ENCODE measurements at regions not wholly inside any gene's neighbourhood (a gene's known extent, or its start where the extent isn't known, plus 50 kb on each side); places are given as distances from the start of the nearest gene placed in this dataset.
A peak's percentile ranks its signal among the peaks of the same experiment; 100 is the strongest.
"Not testable (repeated sequence)": the region's sequence is repeated elsewhere in the genome, so short reads cannot be mapped to it uniquely, and the experiment has no call there.

- no peak for DNase-seq
Observed at GRCh38 chr20:54324041-54324440, 116.2 kb downstream of the PFDN4 start.

DNA sequence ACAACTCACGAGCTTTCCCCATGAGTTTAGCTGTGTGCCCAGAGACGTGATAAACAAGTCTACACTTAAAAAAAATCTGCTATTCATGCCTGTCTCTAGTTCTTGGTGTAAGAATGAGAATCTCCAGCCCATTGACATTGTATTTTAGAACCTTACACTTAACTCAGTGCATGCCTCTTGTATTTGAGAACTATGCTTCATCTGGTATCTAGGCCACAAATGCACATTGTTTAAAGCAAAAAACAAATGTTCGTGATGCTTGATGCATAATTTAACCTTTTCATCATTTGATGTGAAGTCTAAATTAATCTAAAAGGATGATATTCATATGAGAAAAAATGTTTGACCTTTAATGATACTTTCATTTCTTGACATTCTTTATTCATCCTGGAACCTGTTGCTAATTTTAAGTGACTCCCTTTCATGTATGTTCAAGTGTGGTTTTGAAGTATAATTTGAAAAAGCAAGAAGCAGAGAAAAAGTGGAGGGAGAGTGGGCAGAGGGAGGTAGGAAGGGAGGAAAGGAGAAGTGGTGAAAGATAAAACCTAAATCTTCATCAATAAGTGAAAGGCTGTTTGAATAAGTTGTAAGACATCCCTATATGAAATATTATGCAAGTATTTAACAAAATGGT, 116.9 kb downstream of the PFDN4 start:
- DNase-seq, result no peak

DNA sequence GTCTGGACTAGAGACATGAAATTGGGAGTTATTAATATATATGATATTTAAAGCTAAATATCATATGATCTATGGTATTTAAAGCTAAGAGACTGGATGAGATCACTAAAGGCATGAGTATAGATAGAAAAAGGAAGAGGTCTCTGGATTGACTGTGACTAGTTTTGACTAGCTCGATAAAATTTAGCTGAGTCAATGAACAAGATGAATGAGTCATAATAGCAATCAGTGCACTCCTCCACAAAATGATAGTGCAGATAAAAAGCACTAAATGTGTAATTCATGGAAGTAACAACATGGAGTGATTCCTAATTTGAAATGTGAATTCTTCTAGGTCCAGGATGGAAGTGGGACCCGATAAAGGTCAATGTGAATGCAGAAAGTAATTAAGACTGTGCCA, 127.4 kb downstream of the PFDN4 start:
- DNase-seq, result no peak

- DNase-seq, result no peak
Observed at GRCh38 chr20:54337144-54337543, 129.3 kb downstream of the PFDN4 start.

- no peak for DNase-seq
Observed at GRCh38 chr20:54339093-54339492, 131.2 kb downstream of the PFDN4 start.

GRCh38 chr20:54340206-54340605, 132.3 kb downstream of the PFDN4 start:
- no peak for DNase-seq

DNA sequence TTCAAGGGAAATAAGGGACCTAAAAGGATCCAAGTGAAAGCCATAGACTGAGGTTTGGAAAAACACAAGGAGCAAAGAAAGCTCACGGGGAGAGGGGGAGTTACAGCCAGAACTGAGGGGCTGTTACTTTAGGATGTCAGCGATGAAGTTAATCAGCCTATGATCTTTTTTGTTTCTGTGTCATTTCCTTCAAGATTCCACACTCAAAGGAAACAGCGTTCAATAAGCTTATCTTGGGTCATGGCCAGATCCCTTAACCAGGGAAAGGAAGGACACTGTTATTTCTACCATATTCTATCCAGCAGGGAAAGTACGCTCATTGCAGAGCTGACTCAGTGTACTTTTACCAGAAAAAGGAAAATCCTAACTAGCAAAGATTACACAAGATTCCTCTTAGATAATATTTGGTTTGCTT, 132.8 kb downstream of the PFDN4 start:
- no peak for DNase-seq

DNA sequence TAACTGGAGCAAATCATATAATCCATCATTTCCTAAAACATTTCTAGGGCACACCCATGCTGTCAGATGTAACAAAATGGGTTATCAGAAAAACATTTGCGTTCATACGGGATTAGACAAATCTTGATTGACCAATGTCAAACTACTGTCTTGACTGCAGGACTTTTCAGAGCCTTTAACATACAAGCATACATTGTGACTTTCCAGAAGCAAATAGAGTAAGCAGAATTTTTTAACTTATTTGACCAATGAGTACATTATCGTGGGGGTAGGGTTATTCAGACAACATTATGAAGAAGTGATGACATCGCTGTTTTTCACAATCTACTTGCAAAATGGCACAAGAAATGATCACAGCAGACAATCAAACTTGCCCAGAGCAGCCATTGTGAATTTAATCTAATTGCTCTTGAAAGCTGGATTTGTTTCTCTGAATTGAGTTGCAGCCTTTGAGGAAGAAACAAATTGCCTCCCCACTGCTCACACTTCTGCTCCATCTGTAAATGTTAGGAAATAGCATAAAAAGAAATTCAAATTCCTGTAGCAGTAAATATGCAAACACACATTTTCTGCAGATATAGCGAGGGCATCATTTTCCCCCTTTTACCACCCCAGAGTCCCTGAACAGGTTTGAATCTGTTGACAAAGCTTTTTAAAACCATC, 133.0 kb upstream of the DOK5 start:
- no peak for DNase-seq

DNA sequence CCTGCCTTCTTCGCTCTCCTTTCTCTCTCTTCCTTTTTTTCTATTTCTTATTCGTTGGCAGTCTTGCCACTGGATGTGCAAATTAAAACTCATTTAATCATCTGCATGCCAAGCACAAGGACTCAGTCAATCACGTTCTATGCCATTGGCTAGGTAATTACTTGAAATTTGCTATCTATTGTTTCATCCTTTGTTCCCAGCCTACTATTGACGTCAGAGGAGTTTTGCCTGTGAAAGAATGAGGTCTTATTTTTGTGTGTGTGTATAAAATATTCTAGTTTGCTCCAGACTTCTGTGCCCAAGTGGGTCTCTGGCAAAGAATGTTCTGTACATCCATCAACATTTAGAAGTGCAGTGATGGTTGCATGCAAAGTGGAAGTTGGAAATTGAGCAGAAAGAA, 132.3 kb upstream of the DOK5 start:
- DNase-seq, result no peak

GRCh38 chr20:54343634-54344033, 131.8 kb upstream of the DOK5 start:
- no peak for DNase-seq

- DNase-seq, result no peak
Observed at GRCh38 chr20:54344832-54345231, 130.6 kb upstream of the DOK5 start.

DNA sequence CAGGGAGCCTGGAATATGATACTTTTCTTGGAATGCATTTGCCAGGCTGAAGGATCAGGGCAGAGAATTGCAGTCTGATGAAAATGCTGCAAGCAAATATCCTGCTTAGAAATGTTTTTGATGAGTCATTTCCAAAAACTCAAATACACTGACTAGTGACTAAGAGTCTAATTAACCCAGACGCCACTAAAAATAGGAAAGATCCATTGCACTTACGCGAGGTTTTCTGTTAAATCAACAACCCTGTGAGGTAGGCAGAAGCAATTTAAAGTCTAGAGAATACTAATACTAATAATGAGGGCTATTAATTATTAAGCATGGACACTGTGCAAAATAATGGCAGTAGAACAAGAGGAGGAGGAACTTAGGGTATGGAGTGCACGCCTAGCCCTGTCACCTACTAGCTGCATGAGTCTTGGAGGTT, 130.1 kb upstream of the DOK5 start:
- no peak for DNase-seq

- DNase-seq, result no peak
Observed at GRCh38 chr20:54345821-54346220, 129.6 kb upstream of the DOK5 start.

GRCh38 chr20:54346276-54346675, 129.1 kb upstream of the DOK5 start:
- DNase-seq, result no peak

- no peak for DNase-seq
Observed at GRCh38 chr20:54347166-54347833, 128.1 kb upstream of the DOK5 start.

- no peak for DNase-seq
Observed at GRCh38 chr20:54350415-54350814, 125.0 kb upstream of the DOK5 start.

DNA sequence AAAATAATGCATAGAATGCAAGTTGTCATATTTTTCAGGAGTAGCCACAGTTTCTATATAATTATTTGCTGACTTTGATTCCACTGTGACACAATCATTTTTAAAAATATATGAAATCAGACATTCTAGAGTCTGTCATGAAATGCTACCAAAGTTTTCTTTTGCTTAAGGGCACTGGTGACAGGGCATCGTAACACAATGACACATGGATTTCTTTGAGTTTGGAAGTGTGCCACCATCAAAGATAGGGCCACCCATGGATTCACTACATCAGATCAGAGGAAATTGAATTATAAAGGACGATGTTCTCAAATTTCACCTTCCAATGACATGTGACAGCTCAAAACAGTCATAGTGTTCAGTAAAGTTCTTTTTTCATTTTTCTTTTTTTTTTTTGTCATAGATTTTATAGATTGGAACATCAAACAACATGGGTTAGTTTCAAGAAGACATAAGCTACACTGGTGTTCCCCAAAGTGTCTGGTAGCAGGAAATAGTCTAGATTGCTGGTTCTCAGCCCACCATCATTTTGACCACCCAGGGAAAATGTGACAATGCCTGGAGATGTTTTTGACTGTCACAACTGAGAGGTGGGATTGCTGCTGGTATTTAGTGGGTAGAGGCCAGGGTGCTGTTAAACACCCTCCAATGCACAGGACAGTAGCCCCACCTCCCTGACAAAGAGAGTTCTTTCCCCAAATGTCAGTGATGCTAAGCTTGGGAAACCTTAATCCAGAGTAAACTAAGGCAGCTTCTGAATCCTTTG, 123.8 kb upstream of the DOK5 start:
- DNase-seq, result no peak

DNA sequence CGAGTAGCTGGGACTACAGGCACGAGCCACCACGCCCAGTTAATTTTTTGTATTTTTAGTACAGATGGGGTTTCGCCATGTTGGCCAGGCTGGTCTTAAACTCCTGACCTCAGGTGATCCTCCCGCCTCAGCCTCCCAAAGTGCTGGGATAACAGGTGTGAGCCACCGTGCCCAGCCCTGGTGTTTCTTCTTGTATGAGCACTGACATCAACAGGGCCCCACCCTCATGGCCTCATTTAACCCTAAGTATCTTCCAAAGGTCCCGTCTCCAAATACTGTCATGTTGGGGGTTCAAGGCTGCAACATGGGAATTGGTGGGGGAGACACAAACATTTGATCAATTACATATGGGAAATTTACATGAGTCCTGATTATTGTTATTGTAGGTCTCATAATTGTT, 122.9 kb upstream of the DOK5 start:
- not testable (repeated sequence) for DNase-seq

DNA sequence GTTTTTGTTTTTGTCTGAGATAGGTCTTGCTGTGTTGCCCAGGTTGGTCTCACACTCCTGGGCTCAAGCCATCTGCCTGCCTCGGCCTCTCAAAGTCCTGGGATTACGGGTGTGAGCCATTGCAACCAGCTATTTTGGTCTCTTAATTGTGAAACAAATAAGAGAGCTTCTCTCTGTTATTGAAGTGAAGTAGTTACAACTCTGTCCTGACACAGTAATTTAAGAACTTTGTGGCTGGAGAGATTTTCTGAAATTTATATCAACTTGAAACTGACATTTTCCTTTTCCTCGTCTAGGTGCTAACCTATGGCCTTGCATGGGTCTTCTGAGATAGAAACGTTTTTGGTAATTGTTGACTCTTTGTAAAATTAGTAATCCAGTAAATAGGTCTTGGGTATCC, 122.1 kb upstream of the DOK5 start:
- DNase-seq, result no peak

DNA sequence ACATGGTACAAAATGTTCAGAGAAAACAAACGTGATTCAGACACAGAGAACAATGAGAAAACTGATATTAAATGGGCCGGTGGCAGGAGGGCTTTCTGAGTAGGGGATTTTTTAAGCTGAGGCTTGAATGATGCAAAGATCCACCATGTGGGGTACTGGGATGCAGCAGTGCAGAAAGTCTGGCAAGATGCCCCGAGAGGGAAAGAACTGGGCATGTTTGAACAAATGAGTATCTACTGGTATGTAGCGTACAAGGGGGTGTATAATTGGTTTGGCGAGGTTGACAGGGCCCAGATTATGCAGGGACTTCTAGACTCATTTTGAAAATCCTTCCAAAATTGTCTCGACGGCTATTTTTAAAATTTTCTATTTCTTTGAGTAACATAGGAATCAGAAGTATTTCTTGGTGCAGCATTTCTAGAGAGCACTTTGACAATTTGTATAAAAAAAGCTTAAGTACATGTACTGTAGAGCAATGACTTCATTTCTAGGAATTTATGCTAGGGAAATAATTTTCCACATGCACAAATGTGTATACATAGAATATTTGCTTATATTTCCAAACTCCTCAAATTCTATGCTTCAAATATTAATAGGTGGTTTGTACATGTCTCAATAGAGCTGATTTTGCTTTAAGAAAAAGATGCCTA, 119.6 kb upstream of the DOK5 start:
- peak; percentile 24 for DNase-seq

DNA sequence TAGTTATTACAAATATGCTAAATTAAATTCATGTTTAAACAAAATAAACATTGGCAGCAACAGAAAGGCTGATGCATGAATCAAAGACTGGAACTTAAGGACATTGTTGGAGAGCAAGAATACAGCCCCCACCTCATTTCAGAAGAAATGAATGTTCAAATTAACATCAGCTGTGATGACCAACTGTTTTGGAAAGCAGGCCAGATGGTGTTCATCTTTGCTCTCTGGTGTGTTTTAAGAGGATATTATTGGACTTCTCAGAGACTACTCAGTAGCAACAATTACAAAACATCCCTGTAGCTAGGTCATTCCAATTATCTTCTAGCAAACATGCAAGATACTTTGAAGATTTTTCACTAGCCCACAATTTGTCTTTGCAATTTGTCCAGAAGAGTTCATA, 118.6 kb upstream of the DOK5 start:
- no peak for DNase-seq

DNA sequence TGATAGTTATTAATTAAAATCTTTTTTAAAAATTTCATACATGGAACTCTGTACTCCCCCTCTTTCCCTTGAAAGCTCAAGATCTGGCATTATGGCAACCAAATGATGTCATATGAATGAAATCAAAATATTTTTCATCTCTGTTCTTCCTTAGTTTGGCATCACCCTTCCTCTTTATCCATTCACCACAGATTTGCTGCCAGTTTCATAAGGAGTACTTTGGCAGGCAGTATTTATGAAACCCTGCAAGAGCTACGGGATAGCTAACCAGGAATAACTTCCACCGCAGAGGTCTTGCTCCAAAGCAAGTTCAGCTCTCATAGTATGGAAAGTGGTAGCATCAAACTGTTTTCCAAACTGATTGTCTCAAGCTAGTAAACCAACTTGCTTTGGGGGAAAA, 113.9 kb upstream of the DOK5 start:
- no peak for DNase-seq
